Non-pigmented ciliary epithelial cell (primary cell): ENCODE measurements at regions not wholly inside any gene's neighbourhood (a gene's known extent, or its start where the extent isn't known, plus 50 kb on each side); places are given as distances from the start of the nearest gene placed in this dataset.

ENCODE experiments used
- DNase-seq: peaks from one replicate; pipeline ENCODE4 v3.0.0-alpha.2; 2010; ENCODE audit warnings: low read depth

DNA sequence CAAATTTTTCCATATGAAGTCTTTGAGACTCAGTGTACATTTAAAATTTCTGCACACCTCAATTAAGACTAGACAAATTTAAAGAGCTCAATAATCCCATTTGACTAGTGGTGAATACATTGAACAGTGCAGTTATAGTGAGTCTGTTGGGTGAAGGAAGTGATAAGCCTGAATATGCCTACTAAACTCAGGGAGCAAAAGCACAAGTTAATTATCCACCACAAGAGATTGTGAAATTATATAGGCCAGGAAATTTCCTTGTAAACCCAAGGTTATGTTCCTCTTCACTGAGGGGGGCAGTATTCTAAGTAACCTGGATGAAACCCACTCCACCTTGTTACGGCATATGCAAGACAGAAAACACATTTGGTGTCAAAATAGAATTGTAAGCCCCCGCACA, 612.9 kb upstream of the DAB2 start:
- no peak for DNase-seq

DNA sequence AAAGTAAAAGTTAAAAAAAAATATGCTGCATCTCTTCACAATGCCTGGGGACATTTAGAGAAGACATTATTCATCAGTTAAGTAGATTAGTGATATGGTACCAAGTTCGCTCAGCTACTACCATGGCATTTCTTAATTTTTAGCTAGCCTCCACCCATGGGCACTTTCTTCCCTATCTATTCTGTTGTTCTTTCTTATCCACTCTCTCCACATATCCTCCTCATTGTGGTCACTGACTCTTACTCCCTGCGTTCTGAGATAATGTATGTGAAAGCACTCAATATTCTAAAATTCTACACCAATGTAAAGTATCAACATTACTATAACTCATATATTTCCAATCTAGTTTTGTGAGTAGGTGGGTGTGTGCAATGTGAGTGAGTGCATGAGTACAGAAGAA, 609.7 kb upstream of the DAB2 start:
- DNase-seq = no peak

DNA sequence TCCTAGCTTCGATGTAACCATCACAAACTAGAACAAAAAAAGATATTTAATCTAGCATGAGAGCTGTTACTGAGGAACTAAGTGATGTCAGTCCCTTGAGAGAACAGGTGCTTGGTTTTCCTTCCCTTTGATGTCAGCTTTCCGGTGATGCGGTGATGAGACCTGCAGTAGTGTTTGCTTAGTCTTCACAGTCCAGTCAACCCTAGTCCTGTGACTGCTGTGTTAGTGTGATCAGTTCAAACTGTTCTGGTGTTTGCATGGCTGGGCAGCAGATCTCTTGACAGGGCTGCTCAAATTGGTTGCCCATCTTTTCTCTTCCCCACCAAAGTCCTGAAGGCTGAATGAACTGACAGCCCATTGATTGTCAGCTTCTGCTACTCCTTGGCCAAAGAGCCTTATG, 608.6 kb upstream of the DAB2 start:
- DNase-seq = no peak

GRCh38 chr5:40033009-40033408, 608.2 kb upstream of the DAB2 start:
- no peak for DNase-seq

DNA sequence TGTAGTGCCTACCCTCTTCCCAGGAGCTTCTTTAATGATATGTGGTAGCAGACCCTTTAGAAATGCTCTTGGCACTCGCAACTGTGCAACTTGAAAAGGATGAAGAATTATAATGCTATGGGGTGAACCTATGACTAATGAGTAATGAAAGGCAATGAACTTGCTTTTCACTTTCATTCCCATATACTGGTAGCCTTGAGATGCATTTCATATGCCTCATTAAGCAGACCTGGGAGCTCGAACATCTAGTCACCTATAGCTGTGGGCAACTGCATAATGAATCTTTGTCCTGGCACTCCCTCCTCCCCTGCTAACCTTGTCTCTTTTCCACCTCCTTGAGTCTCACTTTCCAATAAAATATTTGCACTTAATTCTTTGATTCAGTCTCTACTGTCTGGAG, 605.9 kb upstream of the DAB2 start:
- DNase-seq = no peak

DNA sequence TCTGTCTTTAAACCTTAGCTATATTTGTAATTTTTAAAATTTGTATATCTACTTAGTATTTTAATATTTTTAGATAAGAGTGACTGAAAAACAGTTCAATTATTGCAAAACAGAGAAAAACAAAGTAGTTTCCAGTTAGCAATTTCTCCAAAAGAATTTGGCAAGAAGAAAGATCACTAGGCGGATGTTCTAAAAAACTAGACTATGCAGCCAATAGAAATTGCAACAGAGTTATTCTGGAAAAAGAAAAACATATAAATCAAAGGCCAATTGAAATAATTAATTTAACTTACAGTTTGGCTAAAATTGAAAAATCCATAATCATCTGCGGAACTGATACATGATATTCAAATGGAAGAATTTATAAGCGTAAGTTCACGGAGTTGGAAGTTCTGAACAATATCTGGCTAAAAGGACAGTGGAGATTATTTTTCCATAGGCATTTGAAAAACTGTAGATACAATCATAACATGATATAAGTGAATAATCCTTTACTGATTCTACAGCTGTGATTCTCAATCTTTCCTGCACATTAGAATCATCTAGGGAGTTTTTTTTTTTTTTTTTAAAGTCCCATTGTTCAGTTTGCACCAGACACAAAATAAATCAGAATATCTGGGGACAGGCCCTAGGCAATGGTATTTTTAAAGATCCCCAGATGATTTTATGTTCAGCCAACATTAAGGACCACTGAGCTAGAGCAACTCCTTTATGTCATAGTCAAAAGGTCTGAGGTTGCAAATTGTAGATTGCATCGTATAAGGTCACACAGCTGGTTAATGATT, 605.1 kb upstream of the DAB2 start:
- no peak for DNase-seq

DNA sequence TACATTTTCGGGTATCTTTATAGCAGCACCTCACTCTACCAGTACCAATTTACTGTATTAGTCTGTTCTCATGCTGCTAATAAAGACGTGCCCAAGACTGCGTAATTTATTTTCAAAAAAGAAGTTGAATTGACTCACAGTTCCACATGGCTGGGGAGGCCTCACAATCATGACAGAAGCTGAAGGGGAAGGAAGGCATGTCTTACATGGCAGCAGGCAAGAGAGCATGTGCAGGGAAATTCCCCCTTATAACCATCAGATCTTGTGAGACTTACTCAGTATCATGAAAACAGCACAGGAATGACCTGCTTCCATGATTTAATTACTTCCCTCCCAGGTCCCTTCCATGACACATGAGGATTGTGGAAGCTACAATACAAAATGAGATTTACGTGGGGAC, 602.6 kb upstream of the DAB2 start:
- no peak for DNase-seq

DNA sequence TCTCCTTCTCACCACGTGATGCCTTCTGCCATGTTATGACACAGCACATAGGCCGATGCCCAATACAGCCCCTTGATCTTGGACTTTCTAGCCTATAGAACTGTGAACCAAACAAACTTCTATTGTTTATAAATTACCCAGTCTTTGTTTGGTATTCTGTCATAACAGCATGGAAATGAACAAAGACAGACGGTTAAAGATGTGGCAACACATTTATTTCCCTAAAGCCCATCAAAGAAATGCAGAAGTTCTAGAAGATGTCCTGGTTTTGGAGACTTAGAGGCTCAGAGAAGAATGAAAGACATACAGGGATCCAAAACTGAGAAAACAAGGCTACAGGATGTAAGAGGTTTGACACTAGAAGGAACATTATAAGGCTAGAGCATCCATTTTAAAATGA, 600.8 kb upstream of the DAB2 start:
- no peak for DNase-seq

DNA sequence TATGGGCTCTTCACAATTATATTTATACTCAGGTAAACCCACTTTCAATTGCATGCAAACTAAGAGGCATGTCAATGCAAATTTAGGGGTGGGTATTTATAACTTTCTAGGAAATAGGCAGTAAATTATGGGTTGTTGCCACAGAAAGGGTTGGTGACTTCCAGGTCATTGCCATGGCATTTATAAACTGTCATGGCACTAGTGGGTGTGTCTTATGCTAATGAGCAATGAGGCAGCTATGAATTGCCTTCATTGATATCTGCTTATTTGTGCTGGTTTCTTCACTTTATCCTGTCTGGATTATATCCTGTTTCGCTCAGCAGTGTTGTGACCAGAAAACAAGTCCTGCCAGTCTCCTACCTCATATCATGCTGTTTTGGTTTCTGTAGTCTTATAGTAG, 597.3 kb upstream of the DAB2 start:
- no peak for DNase-seq

GRCh38 chr5:40021007-40021406, 596.2 kb upstream of the DAB2 start:
- DNase-seq = no peak

GRCh38 chr5:40017918-40018317, 593.1 kb upstream of the DAB2 start:
- DNase-seq = no peak

DNA sequence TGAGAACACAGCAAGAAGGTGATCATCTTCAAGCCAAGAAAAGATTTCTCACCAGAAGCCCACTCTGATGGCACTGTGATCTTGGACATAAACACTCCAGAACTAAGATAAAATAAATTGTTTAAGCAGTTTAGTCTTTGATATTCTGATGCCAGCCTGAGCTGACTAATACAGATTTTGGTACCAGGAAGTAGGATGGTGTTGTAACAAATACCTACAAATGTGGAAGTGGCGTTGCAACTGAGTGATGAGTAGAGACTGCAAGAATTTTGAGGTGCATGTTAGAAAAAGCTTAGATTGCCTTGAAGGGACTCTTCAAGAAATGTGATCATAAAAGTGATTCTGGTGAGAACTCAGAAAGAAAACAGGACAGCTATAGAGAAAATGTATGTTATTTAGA, 592.4 kb upstream of the DAB2 start:
- DNase-seq = no peak

GRCh38 chr5:40010436-40010835, 585.7 kb upstream of the DAB2 start:
- DNase-seq = no peak

GRCh38 chr5:40006260-40006659, 581.5 kb upstream of the DAB2 start:
- no peak for DNase-seq

DNA sequence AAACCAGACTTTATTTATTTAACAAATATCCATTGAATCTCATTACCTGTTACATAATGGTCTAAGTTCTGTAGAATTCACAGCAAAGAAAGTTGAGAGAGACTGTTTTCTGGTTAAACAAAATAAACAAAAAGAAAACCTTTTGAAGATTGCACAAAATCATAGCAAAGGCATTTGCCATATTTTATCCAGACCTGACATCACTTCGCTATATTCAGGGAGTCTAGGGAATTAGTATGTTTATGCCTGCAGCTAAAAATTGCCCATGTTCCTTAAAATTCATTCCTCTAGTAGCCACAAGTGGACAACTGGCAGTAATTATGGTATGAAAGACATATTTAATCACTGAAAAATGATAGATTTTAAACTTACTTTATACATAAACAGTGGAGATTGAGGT, 577.0 kb upstream of the DAB2 start:
- DNase-seq = no peak

GRCh38 chr5:39998518-39998917, 573.7 kb upstream of the DAB2 start:
- no peak for DNase-seq

GRCh38 chr5:39995990-39996389, 571.2 kb upstream of the DAB2 start:
- no peak for DNase-seq

DNA sequence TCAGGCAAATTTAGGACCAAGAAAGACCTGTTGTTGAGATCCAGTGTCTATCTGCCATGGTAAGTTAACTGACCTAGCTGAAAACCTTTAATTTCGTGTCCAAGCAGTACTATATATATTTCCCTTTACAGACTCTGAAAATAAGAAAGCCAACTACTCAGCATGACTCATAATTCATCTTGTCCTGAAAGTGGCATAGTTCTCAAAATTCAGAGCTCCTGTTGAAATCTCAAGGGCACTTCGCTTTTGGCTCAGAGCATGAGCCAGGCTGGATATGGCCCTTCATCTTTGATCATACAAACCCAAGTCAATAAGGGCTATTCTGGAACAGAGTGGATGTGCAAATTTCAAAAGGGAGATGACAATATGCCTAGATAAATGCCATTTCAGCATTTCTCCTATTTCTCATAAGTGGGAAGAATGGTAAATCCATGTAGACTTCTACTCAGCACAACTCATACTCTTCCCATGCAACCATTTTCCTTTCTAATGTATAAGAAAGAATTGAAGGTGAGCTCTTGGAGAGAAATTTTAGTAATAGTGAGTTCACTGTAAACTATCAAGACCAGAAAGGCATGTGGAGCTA, 567.9 kb upstream of the DAB2 start:
- DNase-seq = no peak

- no peak for DNase-seq
Measured at GRCh38 chr5:39986614-39987013, 561.8 kb upstream of the DAB2 start.

- DNase-seq = no peak
Measured at GRCh38 chr5:39980056-39980455, 555.3 kb upstream of the DAB2 start.

- no peak for DNase-seq
Measured at GRCh38 chr5:39977066-39977655, 552.4 kb upstream of the DAB2 start.

- no peak for DNase-seq
Measured at GRCh38 chr5:39970117-39970798, 545.5 kb upstream of the DAB2 start.

DNA sequence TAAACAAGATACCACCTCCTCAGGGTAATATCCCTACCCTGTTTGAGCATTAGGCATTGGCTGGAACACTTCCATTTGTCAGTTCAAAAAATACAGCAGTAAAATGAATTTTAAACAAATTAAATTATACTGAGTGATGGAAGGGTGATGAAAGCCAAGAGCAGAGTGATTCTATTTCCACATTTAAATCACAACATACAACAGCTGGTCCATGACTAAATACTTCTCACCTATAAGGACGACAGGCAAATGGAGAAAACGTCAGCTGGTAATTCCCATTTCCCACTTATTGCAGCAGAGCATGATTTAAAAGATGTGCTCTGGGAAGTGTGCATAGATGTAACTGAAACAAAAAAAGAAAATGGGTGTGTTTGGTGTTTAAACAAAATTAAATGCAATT, 543.6 kb upstream of the DAB2 start:
- DNase-seq = no peak
